Left ventricle myocardium inferior (tissue), 1 donor: ENCODE measurements at regions not wholly inside any gene's neighbourhood (a gene's known extent, or its start where the extent isn't known, plus 50 kb on each side); places are given as distances from the start of the nearest gene placed in this dataset.

Experiments used
- DNase-seq: peaks from one replicate; pipeline ENCODE4 v3.0.0-alpha.2; 2020
- H3K27ac ChIP-seq: fragments of 200-600 bp; replicated peaks from 2 replicates; pipeline ENCODE4 v1.8.0; 2021
- H3K27me3 ChIP-seq: fragments of 200-600 bp; 2 replicates; pipeline ENCODE4 v1.8.0; 2021; ENCODE audit warnings: low read depth
- H3K36me3 ChIP-seq: fragments of 200-600 bp; 2 replicates; pipeline ENCODE4 v1.8.0; 2021
- H3K4me1 ChIP-seq: fragments of 200-600 bp; 2 replicates; pipeline ENCODE4 v1.8.0; 2021
- H3K4me3 ChIP-seq: fragments of 200-600 bp; 2 replicates; pipeline ENCODE4 v1.8.0; 2021; ENCODE audit warnings: mild to moderate bottlenecking, moderate library complexity
- H3K9me3 ChIP-seq: fragments of 200-600 bp; replicated peaks from 2 replicates; pipeline ENCODE4 v1.8.0; 2021
- CTCF ChIP-seq: fragments of 200-600 bp; IDR thresholded peaks from 2 replicates; pipeline ENCODE4 v1.8.0; 2021; ENCODE audit warnings: antibody characterized with exemption, mild to moderate bottlenecking, borderline replicate concordance
- intact Hi-C: fragments of 100-400 bp; cut with micrococcal nuclease; formaldehyde crosslinking; loops from one replicate; pipeline ENCODE4 v1.11.0; 2022
- donor health status: DM: no; HTN: yes; CAD: no; lungs with severe emphysema.

- Histone ChIP-seq H3K9me3 (peaks cover 9% of the 10 kb centered on the region), H3K27ac (no peak overlapping the region), H3K4me1 (no peaks in the 10 kb centered on the region), H3K4me3 (no peak overlapping the region), H3K36me3 (no peaks in the 10 kb centered on the region), H3K27me3 (no peaks in the 10 kb centered on the region)
- intact Hi-C loops, result no loop called here
- TF ChIP-seq CTCF, result no peak
- no peak for DNase-seq
Measured at GRCh38 chr12:92452763-92453162, 250.0 kb upstream of the PLEKHG7 start.

GRCh38 chr12:92446083-92446460, 256.7 kb upstream of the PLEKHG7 start:
- intact Hi-C loops, result no loop called here
- Histone ChIP-seq H3K36me3 (no peaks in the 10 kb centered on the region), H3K9me3 (peaks cover 2% of the 10 kb centered on the region), H3K27me3 (no peaks in the 10 kb centered on the region), H3K27ac (peak overlapping the region; percentile 87), H3K4me3 (no peak overlapping the region), H3K4me1 (peaks cover 44% of the 10 kb centered on the region)
- TF ChIP-seq CTCF, result no peak
- DNase-seq, result no peak

GRCh38 chr12:92445253-92446082, 257.3 kb upstream of the PLEKHG7 start:
- no peak for TF ChIP-seq CTCF
- no peaks in the 10 kb centered on the region for H3K36me3 ChIP-seq
- peaks cover 44% of the 10 kb centered on the region for H3K4me1 ChIP-seq
- no peak for DNase-seq
- H3K27me3 ChIP-seq, result no peaks in the 10 kb centered on the region
- H3K4me3 ChIP-seq, result peak overlapping the region; percentile 2
- H3K9me3 ChIP-seq, result no peaks in the 10 kb centered on the region
- intact Hi-C loops, result no loop called here
- H3K27ac ChIP-seq, result peak overlapping the region; percentile 87

- Histone ChIP-seq H3K27me3 (no peaks in the 10 kb centered on the region), H3K4me3 (no peak overlapping the region), H3K36me3 (no peaks in the 10 kb centered on the region), H3K27ac (peak overlapping the region; percentile 87), H3K9me3 (no peaks in the 10 kb centered on the region), H3K4me1 (peaks cover 44% of the 10 kb centered on the region)
- intact Hi-C loops, result no loop called here
- TF ChIP-seq CTCF, result no peak
- DNase-seq, result no peak
Measured at GRCh38 chr12:92444763-92445162, 258.0 kb upstream of the PLEKHG7 start.

GRCh38 chr12:92442782-92443181, 260.0 kb upstream of the PLEKHG7 start:
- Histone ChIP-seq H3K4me1 (peaks cover 57% of the 10 kb centered on the region), H3K27ac (no peak overlapping the region), H3K27me3 (no peaks in the 10 kb centered on the region), H3K9me3 (no peaks in the 10 kb centered on the region), H3K36me3 (no peaks in the 10 kb centered on the region), H3K4me3 (no peak overlapping the region)
- intact Hi-C loops, result no loop called here
- no peak for DNase-seq
- TF ChIP-seq CTCF, result no peak
